Lower leg skin (tissue), 4 donors: ENCODE measurements at regions not wholly inside any gene's neighbourhood (a gene's known extent, or its start where the extent isn't known, plus 50 kb on each side); places are given as distances from the start of the nearest gene placed in this dataset.

Source experiments
- DNase-seq, 2 donors: peaks; one replicate each; pipeline ENCODE4 v3.0.0-alpha.2; 2019; ENCODE audit warnings: low spot score in 2 of 2
- H3K4me3 ChIP-seq: fragments of 200-600 bp; sonication (generic); 2 replicates; pipeline ENCODE4 v1.5.1; 2017; ENCODE audit warnings: mild to moderate bottlenecking, low read depth; ENCODE audit not compliant: poor library complexity, severe bottlenecking
- CTCF ChIP-seq, 3 donors: fragments of 450-650 bp; IDR thresholded peaks; one replicate each; pipeline ENCODE4 v1.5.1; 2016; ENCODE audit warnings: antibody characterized with exemption in 3 of 3, mild to moderate bottlenecking in 3 of 3, moderate library complexity in 2 of 3
- POLR2A ChIP-seq, 2 donors: fragments of 450-650 bp; IDR thresholded peaks; one replicate each; pipeline ENCODE4 v1.6.1; 2016 to 2017; ENCODE audit warnings: antibody characterized with exemption in 2 of 2, mild to moderate bottlenecking in 1 of 2, moderate library complexity in 1 of 2
- WGBS, 2 donors: methylation state at CpG; one replicate each; pipeline ENCODE4 v1.1.5; 2018; 5-methylcytosine and 5-hydroxymethylcytosine counted together
- intact Hi-C: fragments of 100-400 bp; cut with DNase I; formaldehyde crosslinking; loops from one replicate; pipeline ENCODE4 v1.15.0; 2023; ENCODE audit warnings: low total_unique reads

- intact Hi-C loops: loop anchor here (10.0 kb wide), 1 partner anchor 347 kb away; the partner anchor contains the start of gene LRATD1
- TF ChIP-seq CTCF (IDR thresholded peaks at IDR 0.05) (no peak), POLR2A (IDR thresholded peaks at IDR 0.05) (no peak)
- no peak overlapping the region for H3K4me3 ChIP-seq
- WGBS, 2 donors: 36 to 56% methylated on average over 3 of the region's 3 CpGs
- peak; percentile 74 to 85 for DNase-seq
These were observed 344.5 kb upstream of the LRATD1 start for GRCh38 chr2:14288016-14288415.

- TF ChIP-seq CTCF (IDR thresholded peaks at IDR 0.05) (no peak), POLR2A (IDR thresholded peaks at IDR 0.05) (no peak)
- 64 to 66% methylated on average over 3 of the region's 3 CpGs for WGBS, 2 donors
- H3K4me3 ChIP-seq: no peak overlapping the region
- no peak for DNase-seq
- intact Hi-C loops: no loop called here
These were observed 339.6 kb upstream of the LRATD1 start for GRCh38 chr2:14292964-14293363.

GRCh38 chr2:14297340-14297739 is 335.2 kb upstream of the LRATD1 start:
- no peak overlapping the region for H3K4me3 ChIP-seq
- WGBS, 2 donors: 43 to 57% methylated on average over 2 of the region's 2 CpGs
- intact Hi-C loops: no loop called here
- no peak for DNase-seq
- TF ChIP-seq POLR2A (IDR thresholded peaks at IDR 0.05) (no peak), CTCF (IDR thresholded peaks at IDR 0.05) (no peak)

- intact Hi-C loops: no loop called here
- no peak for DNase-seq
- TF ChIP-seq POLR2A (IDR thresholded peaks at IDR 0.05) (no peak), CTCF (IDR thresholded peaks at IDR 0.05) (no peak)
- WGBS, 2 donors: 79 to 96% methylated on average over 1 of the region's 1 CpG
- H3K4me3 ChIP-seq: no peak overlapping the region
These were observed 334.6 kb upstream of the LRATD1 start for GRCh38 chr2:14297906-14298305.

- 88 to 89% methylated on average over 2 of the region's 2 CpGs for WGBS, 2 donors
- no peak overlapping the region for H3K4me3 ChIP-seq
- no peak for DNase-seq
- intact Hi-C loops: no loop called here
- TF ChIP-seq POLR2A (IDR thresholded peaks at IDR 0.05): no peak
These were observed 331.2 kb upstream of the LRATD1 start for GRCh38 chr2:14301331-14301730.

- WGBS, 2 donors: 86 to 88% methylated on average over 3 of the region's 3 CpGs
- no peak overlapping the region for H3K4me3 ChIP-seq
- no peak for TF ChIP-seq POLR2A (IDR thresholded peaks at IDR 0.05)
- intact Hi-C loops: no loop called here
- DNase-seq: no peak
These were observed 329.0 kb upstream of the LRATD1 start for GRCh38 chr2:14303366-14304115.

- intact Hi-C loops: no loop called here
- TF ChIP-seq CTCF (IDR thresholded peaks at IDR 0.05): no peak
- no peak for TF ChIP-seq POLR2A (IDR thresholded peaks at IDR 0.05)
These were observed 328.2 kb upstream of the LRATD1 start for GRCh38 chr2:14304326-14304725.

More at GRCh38 chr2:14304326-14304725, 328.2 kb upstream of the LRATD1 start:
- DNase-seq: no peak
- no peak overlapping the region for H3K4me3 ChIP-seq
